Uterus (tissue), 2 donors: ENCODE measurements at regions not wholly inside any gene's neighbourhood (a gene's known extent, or its start where the extent isn't known, plus 50 kb on each side); places are given as distances from the start of the nearest gene placed in this dataset.

Experiments used
- CTCF ChIP-seq, 4 experiments: fragments of 200-600 bp in 2 of 4; fragments of 450-650 bp in 2 of 4; sonication (generic) in 2 of 4; IDR thresholded peaks; one replicate each; pipeline ENCODE4 v1.5.1; 2016 to 2019; ENCODE audit warnings: antibody characterized with exemption in 4 of 4, mild to moderate bottlenecking in 2 of 4, moderate library complexity in 1 of 4
- POLR2A ChIP-seq, 2 donors: fragments of 450-650 bp; IDR thresholded peaks; one replicate each; pipeline ENCODE4 v1.6.1; 2016; ENCODE audit warnings: antibody characterized with exemption in 2 of 2, mild to moderate bottlenecking in 1 of 2, moderate library complexity in 1 of 2

- TF ChIP-seq POLR2A (IDR thresholded peaks at IDR 0.05) = no peak
- TF ChIP-seq CTCF (IDR thresholded peaks at IDR 0.05) = no peak
Measured at GRCh38 chr7:24366876-24367275, 82.9 kb downstream of the NPY start.
